Liver (tissue), 3 donors: ENCODE measurements at regions not wholly inside any gene's neighbourhood (a gene's known extent, or its start where the extent isn't known, plus 50 kb on each side); places are given as distances from the start of the nearest gene placed in this dataset.

Source experiments
- CTCF ChIP-seq: fragments of 150-350 bp; IDR thresholded peaks from 2 replicates; pipeline ENCODE4 v1.5.1; 2017; ENCODE audit warnings: improper control_type of control experiment, low read depth, low read length; ENCODE audit not compliant: missing input control
- FOXA1 ChIP-seq: IDR thresholded peaks from 2 replicates; pipeline ENCODE4 v1.6.1; 2016; ENCODE audit warnings: antibody characterized with exemption
- GABPA ChIP-seq, 2 donors: IDR thresholded peaks in 1 of 2; conservative IDR thresholded peaks in 1 of 2; 2 replicates each; pipeline ENCODE4 v1.6.1; 2016; ENCODE audit warnings: antibody characterized with exemption in 2 of 2, mild to moderate bottlenecking in 1 of 2, moderate library complexity in 1 of 2
- HNF4A ChIP-seq, 2 donors: conservative IDR thresholded peaks; 2 replicates each; pipeline ENCODE4 v1.6.1; 2016; ENCODE audit warnings: antibody characterized with exemption in 2 of 2, mild to moderate bottlenecking in 2 of 2
- MAX ChIP-seq: IDR thresholded peaks from 2 replicates; pipeline ENCODE4 v1.6.1; 2016; ENCODE audit warnings: antibody characterized with exemption
- RAD21 ChIP-seq, 2 donors: IDR thresholded peaks; 2 replicates each; pipeline ENCODE4 v1.6.1; 2016; ENCODE audit warnings: antibody characterized with exemption in 2 of 2, mild to moderate bottlenecking in 2 of 2
- YY1 ChIP-seq: IDR thresholded peaks from 2 replicates; pipeline ENCODE4 v1.6.1; 2016; ENCODE audit warnings: antibody characterized with exemption, mild to moderate bottlenecking
- donor health status: healthy.
- donor health status: healthy.

GRCh38 chr14:75226755-75227544 lies 50.5 kb upstream of the TMED10 start:
- TF ChIP-seq CTCF (no peak), RAD21 (IDR thresholded peaks at IDR 0.05) (no peak), YY1 (no peak), FOXA1 (no peak), HNF4A (conservative IDR thresholded peaks at IDR 0.05) (peak; percentile 78 to 93), GABPA (IDR thresholded peaks at IDR 0.05 in 1 of 2, conservative IDR thresholded peaks at IDR 0.05 in 1 of 2) (no peak), MAX (no peak)
